IMR-90 (cell line): ENCODE measurements at regions not wholly inside any gene's neighbourhood (a gene's known extent, or its start where the extent isn't known, plus 50 kb on each side); places are given as distances from the start of the nearest gene placed in this dataset.
"Not testable (repeated sequence)": the region's sequence is repeated elsewhere in the genome, so short reads cannot be mapped to it uniquely, and the experiment has no call there.

Source experiments
- ATAC-seq: fragments of 200-7000 bp; cut with Tn5 transposase; 2 replicates; pipeline ENCODE4 v1.9.1; 2020; ENCODE audit warnings: low read depth, mild to moderate bottlenecking, moderate library complexity
- BruUV-seq: library from RNA; stranded (reverse); fragments of 400-500 nt; replicated peaks from 2 replicates; lab custom pipeline; 2021; lab: Mats Ljungman, UMichigan
- CTCF ChIA-PET: fragments of 300-600 bp; formaldehyde crosslinking; extraction: SDS; loops from one replicate; lab custom pipeline; 2021; ENCODE audit warnings: antibody characterized with exemption; lab: Yijun Ruan, JAX
- POLR2A ChIA-PET: fragments of 300-600 bp; sonication (Branson Sonifier 250); formaldehyde crosslinking; loops from one replicate; lab custom pipeline; 2022; ENCODE audit warnings: antibody characterized with exemption; ENCODE audit not compliant: unreplicated experiment; lab: Charles Lee
- DNase-seq: peaks from one replicate; pipeline ENCODE4 v3.0.0; 2013
- H2AFZ ChIP-seq: replicated peaks from 2 replicates; pipeline ENCODE3; 2013; ENCODE audit warnings: low read length, mild to moderate bottlenecking; ENCODE audit not compliant: poor library complexity
- H2AK5ac ChIP-seq: 2 replicates; pipeline ENCODE4 v1.6.1; 2013; ENCODE audit warnings: low read depth, low read length, inconsistent platforms
- H2AK9ac ChIP-seq: replicated peaks from 2 replicates; pipeline ENCODE3; 2013; ENCODE audit warnings: mild to moderate bottlenecking, low read depth, low read length, moderate library complexity; ENCODE audit not compliant: poor library complexity
- H2BK120ac ChIP-seq: 2 replicates; pipeline ENCODE4 v1.6.1; 2013; ENCODE audit warnings: low read depth, low read length, inconsistent platforms
- H2BK15ac ChIP-seq: 3 replicates; pipeline ENCODE4 v1.6.1; 2013; ENCODE audit warnings: low read depth, low read length, inconsistent platforms
- H2BK20ac ChIP-seq: 2 replicates; pipeline ENCODE4 v1.6.1; 2013; ENCODE audit warnings: low read depth, mild to moderate bottlenecking, inconsistent platforms, low read length, moderate library complexity
- H2BK5ac ChIP-seq: 2 replicates; pipeline ENCODE4 v1.6.1; 2013; ENCODE audit warnings: mild to moderate bottlenecking, low read depth, low read length, inconsistent platforms; ENCODE audit not compliant: poor library complexity, severe bottlenecking
- H3K14ac ChIP-seq: replicated peaks from 2 replicates; pipeline ENCODE4 v1.6.1; 2013; ENCODE audit warnings: low read depth, low read length, inconsistent platforms
- H3K18ac ChIP-seq: 2 replicates; pipeline ENCODE4 v1.6.1; 2013; ENCODE audit warnings: low read depth, low read length, control low read depth
- H3K23ac ChIP-seq: 2 replicates; pipeline ENCODE4 v1.6.1; 2013; ENCODE audit warnings: low read depth, low read length, inconsistent platforms
- H3K27ac ChIP-seq: 2 replicates; pipeline ENCODE4 v1.5.1; 2013; ENCODE audit warnings: mild to moderate bottlenecking, control low read depth, low read length; ENCODE audit not compliant: insufficient read depth
- H3K27me3 ChIP-seq: 2 replicates; pipeline ENCODE4 v1.6.1; 2013; ENCODE audit warnings: low read length; ENCODE audit not compliant: control insufficient read depth, insufficient read depth
- H3K36me3 ChIP-seq: 2 replicates; pipeline ENCODE4 v1.6.1; 2013; ENCODE audit warnings: low read length, mixed read lengths; ENCODE audit not compliant: control insufficient read depth, insufficient read depth
- H3K4ac ChIP-seq: 2 replicates; pipeline ENCODE4 v1.6.1; 2013; ENCODE audit warnings: low read depth, low read length, inconsistent platforms
- H3K4me1 ChIP-seq: 2 replicates; pipeline ENCODE4 v1.6.1; 2013; ENCODE audit warnings: low read length, mixed read lengths; ENCODE audit not compliant: control insufficient read depth, insufficient read depth
- H3K4me2 ChIP-seq: 2 replicates; pipeline ENCODE4 v1.6.1; 2013; ENCODE audit warnings: low read depth, mild to moderate bottlenecking, control low read depth, low read length, moderate library complexity
- H3K4me3 ChIP-seq: 2 replicates; pipeline ENCODE4 v1.5.1; 2013; ENCODE audit warnings: low read depth, mild to moderate bottlenecking, control low read depth, low read length, moderate library complexity; ENCODE audit not compliant: insufficient read depth
- H3K56ac ChIP-seq: 2 replicates; pipeline ENCODE4 v1.6.1; 2013; ENCODE audit warnings: low read length, inconsistent platforms; ENCODE audit not compliant: insufficient read depth; ENCODE audit errors: extremely low read depth
- H3K79me1 ChIP-seq, 2 experiments: 2 replicates each; pipeline ENCODE4 v1.6.1; 2013; ENCODE audit warnings: low read length in 2 of 2, inconsistent platforms in 1 of 2, low read depth in 1 of 2
- H3K9ac ChIP-seq: 2 replicates; pipeline ENCODE4 v1.6.1; 2013; ENCODE audit warnings: low read depth, low read length, control low read depth
- H3K9me1 ChIP-seq: 2 replicates; pipeline ENCODE4 v1.6.1; 2013; ENCODE audit warnings: low read length, inconsistent platforms; ENCODE audit not compliant: insufficient read depth
- H3K9me3 ChIP-seq: 2 replicates; pipeline ENCODE4 v1.6.1; 2013; ENCODE audit warnings: low read length; ENCODE audit not compliant: control insufficient read depth, insufficient read depth
- H4K20me1 ChIP-seq: 2 replicates; pipeline ENCODE4 v1.6.1; 2013; ENCODE audit warnings: low read length, inconsistent platforms; ENCODE audit not compliant: insufficient read depth
- H4K5ac ChIP-seq: 2 replicates; pipeline ENCODE4 v1.6.1; 2013; ENCODE audit warnings: mild to moderate bottlenecking, low read depth, low read length, control low read depth
- H4K8ac ChIP-seq, 2 experiments: 2 replicates each; pipeline ENCODE4 v1.6.1; 2013; ENCODE audit warnings: low read depth in 2 of 2, low read length in 2 of 2, control low read depth in 1 of 2, inconsistent platforms in 1 of 2
- H4K91ac ChIP-seq: 2 replicates; pipeline ENCODE4 v1.6.1; 2013; ENCODE audit warnings: low read depth, low read length, inconsistent platforms; ENCODE audit not compliant: insufficient read depth
- WGBS, 2 experiments: methylation state at CpG; one replicate each; pipeline versions ENCODE4 v1.1.5 to v1.1.7; 2013; ENCODE audit warnings: missing lambda C conversion rate in 2 of 2; ENCODE audit not compliant: insufficient read length in 1 of 2; ENCODE audit errors: extremely low coverage in 2 of 2; 5-methylcytosine and 5-hydroxymethylcytosine counted together
- dilution Hi-C: fragments of 300-500 bp; cut with HindIII; formaldehyde crosslinking; loops from one replicate; pipeline ENCODE4 v1.14.3; 2018; ENCODE audit warnings: low sequenced_read_pairs; ENCODE audit not compliant: unreplicated experiment
- in situ Hi-C: fragments of 300-500 bp; cut with MboI; formaldehyde crosslinking; loops from 3 replicates; pipeline ENCODE4 v1.14.3; 2019; ENCODE audit warnings: low sequenced_read_pairs, inconsistent platforms, mixed read lengths
- intact Hi-C: fragments of 100-400 bp; cut with micrococcal nuclease; formaldehyde crosslinking; loops from 2 replicates; pipeline ENCODE4 v1.10.0; 2022

- H4K8ac ChIP-seq, H3K36me3 ChIP-seq, H4K5ac ChIP-seq, DNase-seq, CTCF ChIA-PET, ATAC-seq, H2BK15ac ChIP-seq, H3K56ac ChIP-seq, H3K4ac ChIP-seq, H2BK5ac ChIP-seq, H3K9me1 ChIP-seq, H3K18ac ChIP-seq, H2AFZ ChIP-seq, H3K4me2 ChIP-seq, H2AK5ac ChIP-seq, H3K9me3 ChIP-seq, H3K4me3 ChIP-seq, H3K4me1 ChIP-seq, H4K91ac ChIP-seq, in situ Hi-C loops, POLR2A ChIA-PET, intact Hi-C loops, H3K23ac ChIP-seq, H3K27me3 ChIP-seq, dilution Hi-C loops, H3K9ac ChIP-seq, H2BK120ac ChIP-seq, H2AK9ac ChIP-seq, BruUV-seq, H3K79me1 ChIP-seq, H4K20me1 ChIP-seq, H3K14ac ChIP-seq, H3K27ac ChIP-seq, H2BK20ac ChIP-seq: not testable (repeated sequence)
- no CpG with 5 or more reads among the region's 7 CpGs for WGBS, 2 experiments
These were observed 128.4 kb downstream of the TNFRSF13B start for GRCh38 chr17:16843511-16843910.

GRCh38 chr17:16842346-16842745, 129.6 kb downstream of the TNFRSF13B start:
- in situ Hi-C loops, ATAC-seq, H3K4me3 ChIP-seq, H3K23ac ChIP-seq, H2BK5ac ChIP-seq, intact Hi-C loops, H3K18ac ChIP-seq, H4K8ac ChIP-seq, H3K14ac ChIP-seq, H2AK5ac ChIP-seq, POLR2A ChIA-PET, BruUV-seq, H3K4me1 ChIP-seq, H3K9me1 ChIP-seq, dilution Hi-C loops, H2AFZ ChIP-seq, H2AK9ac ChIP-seq, H2BK15ac ChIP-seq, H3K27ac ChIP-seq, CTCF ChIA-PET, DNase-seq, H3K4ac ChIP-seq, H3K9ac ChIP-seq, H4K91ac ChIP-seq, H4K5ac ChIP-seq, H3K27me3 ChIP-seq, H3K4me2 ChIP-seq, H4K20me1 ChIP-seq, H2BK20ac ChIP-seq, H2BK120ac ChIP-seq, H3K9me3 ChIP-seq, H3K79me1 ChIP-seq, H3K56ac ChIP-seq, H3K36me3 ChIP-seq: not testable (repeated sequence)
- no CpG with 5 or more reads among the region's 6 CpGs for WGBS, 2 experiments
